ENCODE measurements at regions not wholly inside any gene's neighbourhood (a gene's known extent, or its start where the extent isn't known, plus 50 kb on each side); places are given as distances from the start of the nearest gene placed in this dataset.

DNA sequence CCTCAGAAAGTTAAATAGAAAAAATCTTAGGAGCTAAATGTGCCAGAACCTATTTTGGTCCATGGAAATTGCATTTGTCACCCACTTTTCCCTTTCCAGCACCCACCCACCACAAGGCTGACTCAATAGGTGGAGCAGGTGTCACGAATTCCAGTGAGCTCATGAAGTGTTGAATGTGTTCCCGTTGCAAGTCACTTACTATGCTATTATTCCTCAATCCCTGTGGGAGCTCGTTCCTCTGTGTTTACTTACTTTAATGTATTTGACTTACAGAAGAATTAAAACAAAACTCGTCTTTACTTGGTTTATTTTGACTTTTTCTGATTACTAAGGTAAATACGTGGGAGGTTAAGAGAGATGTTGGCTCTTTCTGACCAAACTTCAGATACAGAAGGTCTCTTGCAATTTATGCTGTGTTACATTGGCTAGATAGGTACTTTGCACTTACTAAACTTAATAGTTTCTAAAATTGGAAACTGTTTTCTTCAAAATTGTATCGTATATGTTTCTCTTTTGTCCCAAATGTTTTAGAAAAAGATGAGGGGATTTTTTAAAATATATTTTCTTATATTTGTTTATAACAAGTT is 269.4 kb upstream of the NOVA1 start:
- H3K4me3 ChIP-seq (ENCODE audit: low read depth, low read length), result no peak overlapping the region
- TF ChIP-seq CTCF (IDR thresholded peaks at IDR 0.05; ENCODE audit: low read depth, low read length), result no peak

- no peak overlapping the region for H3K4me3 ChIP-seq (ENCODE audit: low read depth, low read length)
- TF ChIP-seq CTCF (IDR thresholded peaks at IDR 0.05; ENCODE audit: low read depth, low read length), result no peak
Measured at GRCh38 chr14:26870096-26870495, 272.3 kb upstream of the NOVA1 start.

DNA sequence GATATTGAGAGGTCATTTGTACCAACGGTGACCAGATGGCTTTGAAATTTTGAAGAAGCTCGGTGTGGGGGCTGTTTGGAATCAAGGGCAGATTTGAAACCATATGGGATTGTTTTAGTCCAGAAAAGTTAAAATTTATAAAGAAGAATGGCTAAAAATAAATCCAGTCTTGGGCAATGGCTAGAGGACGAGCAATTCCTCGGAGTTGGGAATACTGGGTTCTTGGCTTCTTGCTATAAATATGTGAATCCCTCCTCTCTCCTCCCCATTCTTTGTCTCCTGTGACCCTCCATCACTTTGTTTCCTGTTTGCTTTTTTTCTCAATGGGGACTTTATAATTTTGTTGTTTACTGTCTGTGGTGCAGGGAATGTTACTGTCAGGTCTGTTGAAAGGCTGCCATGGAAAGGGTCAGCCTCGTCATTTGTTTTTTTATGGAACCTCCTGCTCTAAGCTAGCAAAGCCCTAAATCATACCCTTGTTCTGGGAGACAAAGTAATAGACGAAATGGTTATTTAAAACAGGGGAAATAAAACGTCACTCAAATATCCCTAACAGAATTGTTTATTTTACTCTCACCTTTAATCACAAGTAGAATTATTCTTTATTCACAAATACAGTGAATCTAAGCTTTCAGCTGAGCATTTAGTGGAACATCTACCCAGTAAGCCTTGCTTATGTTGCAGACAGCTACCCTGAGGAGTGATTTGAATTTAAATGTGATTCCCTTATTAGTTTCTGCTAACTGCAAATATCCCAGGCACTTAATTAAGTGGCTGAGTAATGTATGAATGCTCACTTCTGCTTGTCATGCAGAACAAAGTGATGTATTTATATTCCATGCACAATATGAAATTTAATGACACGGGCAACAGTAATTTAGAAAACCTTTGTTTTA is 273.1 kb upstream of the NOVA1 start:
- no peak for TF ChIP-seq CTCF (IDR thresholded peaks at IDR 0.05; ENCODE audit: low read depth, low read length)
- H3K4me3 ChIP-seq (ENCODE audit: low read depth, low read length), result no peak overlapping the region

DNA sequence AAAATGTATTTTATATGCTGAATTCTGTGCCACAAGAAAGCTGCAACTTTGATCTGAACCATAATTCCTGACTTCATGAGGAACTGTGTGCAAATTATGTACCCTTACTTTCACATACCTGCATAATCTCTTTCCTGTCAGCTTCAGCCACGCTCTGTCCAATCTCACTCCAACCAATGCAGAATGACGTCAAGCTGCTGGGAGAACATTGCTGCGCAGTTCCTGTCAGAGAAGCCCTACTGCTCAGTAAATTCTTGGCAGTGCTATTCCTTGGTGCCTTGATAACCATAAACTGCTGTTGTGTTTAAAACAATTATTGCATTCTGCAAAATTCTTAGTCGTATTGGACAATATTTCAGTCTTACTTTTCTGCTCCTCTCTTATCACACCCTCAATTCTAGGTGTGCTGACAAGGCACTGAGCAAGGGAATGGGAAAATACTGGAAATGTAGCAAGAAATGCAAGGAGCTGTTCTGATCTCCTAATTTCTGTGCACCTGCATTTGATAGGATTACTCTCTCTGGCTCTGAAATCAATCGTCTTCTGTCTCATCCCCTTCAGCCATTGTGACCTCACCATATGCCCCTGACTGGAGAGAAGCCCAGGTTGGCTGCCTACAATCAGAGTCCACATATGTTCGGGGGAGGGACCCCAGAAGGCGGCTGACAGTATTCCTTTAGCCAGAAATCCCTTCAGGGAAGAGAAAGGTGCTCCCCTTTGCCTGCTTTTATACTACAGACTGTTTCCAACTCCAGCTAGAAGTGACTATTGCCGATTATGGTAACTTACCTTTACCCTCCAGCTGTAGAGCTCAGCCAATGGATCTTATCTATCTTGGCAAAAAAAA is 274.9 kb upstream of the NOVA1 start:
- no peak for TF ChIP-seq CTCF (IDR thresholded peaks at IDR 0.05; ENCODE audit: low read depth, low read length)

DNA sequence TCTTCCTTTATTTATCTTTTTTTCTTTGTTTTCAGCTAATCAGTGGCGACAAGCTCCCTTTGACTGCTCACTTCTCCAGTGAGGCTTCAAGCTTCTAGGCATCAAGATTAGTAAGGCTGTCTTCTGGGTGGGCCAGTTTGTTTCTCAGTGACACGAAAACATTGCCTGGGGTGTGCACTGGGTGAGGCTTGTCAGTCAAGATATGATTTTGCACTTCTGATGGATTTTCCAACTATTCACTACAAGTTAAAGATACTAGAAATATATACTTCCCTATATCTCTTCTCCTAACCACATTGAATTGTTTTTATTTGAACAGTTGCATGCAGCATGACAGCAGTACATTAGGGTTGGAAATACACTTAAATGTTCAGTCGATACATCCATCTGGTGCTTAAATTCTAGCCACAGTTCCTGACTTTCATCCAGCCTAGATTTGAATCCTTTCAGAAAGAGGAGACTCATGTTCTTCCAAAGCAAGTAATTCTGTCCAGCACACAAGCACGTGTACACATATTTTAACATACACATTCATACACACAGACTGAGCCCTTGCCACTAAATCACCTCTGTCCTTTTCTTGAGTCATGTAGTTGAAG is 275.6 kb upstream of the NOVA1 start:
- H3K4me3 ChIP-seq (ENCODE audit: low read depth, low read length), result no peak overlapping the region
- no peak for TF ChIP-seq CTCF (IDR thresholded peaks at IDR 0.05; ENCODE audit: low read depth, low read length)

More for the DNA sequence above, 274.9 kb upstream of the NOVA1 start:
- H3K4me3 ChIP-seq (ENCODE audit: low read depth, low read length), result no peak overlapping the region

GRCh38 chr14:26887847-26888246 is 290.0 kb upstream of the NOVA1 start:
- no peak overlapping the region for H3K4me3 ChIP-seq (ENCODE audit: low read depth, low read length)
- no peak for TF ChIP-seq CTCF (IDR thresholded peaks at IDR 0.05; ENCODE audit: low read depth, low read length)
